Cardiac muscle cell (in vitro differentiated cells and primary cell): ENCODE measurements at regions not wholly inside any gene's neighbourhood (a gene's known extent, or its start where the extent isn't known, plus 50 kb on each side); places are given as distances from the start of the nearest gene placed in this dataset.

Experiments
- DNase-seq, 2 donors: peaks; one replicate each; pipeline versions ENCODE4 v3.0.0 to v3.0.0-alpha.2; 2010 to 2017; ENCODE audit warnings: low read depth in 1 of 2, low spot score in 1 of 2
- H3K27ac ChIP-seq: fragments of 200-600 bp; sonication (generic); 2 replicates; pipeline ENCODE4 v1.5.1; 2016
- H3K27me3 ChIP-seq: fragments of 200-600 bp; sonication (generic); 2 replicates; pipeline ENCODE4 v1.6.0; 2016; ENCODE audit warnings: control low read depth
- H3K36me3 ChIP-seq: fragments of 200-600 bp; sonication (generic); 2 replicates; pipeline ENCODE4 v1.5.1; 2016; ENCODE audit warnings: control low read depth
- H3K4me1 ChIP-seq: fragments of 200-600 bp; sonication (generic); 2 replicates; pipeline ENCODE4 v1.8.1; 2017; ENCODE audit warnings: low read depth, mild to moderate bottlenecking, mixed run types
- H3K4me3 ChIP-seq: fragments of 200-600 bp; sonication (generic); 2 replicates; pipeline ENCODE4 v1.5.1; 2016; ENCODE audit warnings: mild to moderate bottlenecking
- H3K9me3 ChIP-seq: fragments of 200-600 bp; sonication (generic); 2 replicates; pipeline ENCODE4 v1.5.1; 2017; ENCODE audit warnings: low read depth, mild to moderate bottlenecking, control low read depth
- TF ChIP-seq, protein P1 (sequence below): IDR thresholded peaks from 2 replicates; pipeline ENCODE4 v1.5.1; 2012; ENCODE audit warnings: low read depth, mild to moderate bottlenecking, low read length

DNA sequence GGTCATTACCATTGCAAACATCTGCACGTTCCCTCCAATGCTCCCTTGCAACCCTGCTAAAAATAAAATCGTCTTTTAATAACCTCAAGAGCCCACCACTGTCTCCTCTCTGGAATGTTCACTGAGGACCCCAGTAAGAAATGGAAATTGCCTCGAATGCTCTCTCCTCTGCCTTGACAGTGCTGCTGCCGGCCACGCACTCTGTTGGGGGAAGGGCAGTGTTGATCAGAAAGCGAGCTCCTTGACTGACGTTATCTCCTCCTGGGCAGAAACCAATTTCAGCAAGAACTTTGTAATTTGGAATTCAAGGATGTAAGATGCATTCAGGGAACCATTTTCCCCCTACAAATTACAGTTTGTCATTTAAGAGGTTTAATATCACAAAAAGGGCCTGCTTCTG is 718.5 kb downstream of the UQCRFS1 start:
- no peaks in the 10 kb centered on the region for H3K9me3 ChIP-seq
- H3K4me1 ChIP-seq = peaks cover 9% of the 10 kb centered on the region
- no peaks in the 10 kb centered on the region for H3K36me3 ChIP-seq
- TF ChIP-seq, protein P1, sequence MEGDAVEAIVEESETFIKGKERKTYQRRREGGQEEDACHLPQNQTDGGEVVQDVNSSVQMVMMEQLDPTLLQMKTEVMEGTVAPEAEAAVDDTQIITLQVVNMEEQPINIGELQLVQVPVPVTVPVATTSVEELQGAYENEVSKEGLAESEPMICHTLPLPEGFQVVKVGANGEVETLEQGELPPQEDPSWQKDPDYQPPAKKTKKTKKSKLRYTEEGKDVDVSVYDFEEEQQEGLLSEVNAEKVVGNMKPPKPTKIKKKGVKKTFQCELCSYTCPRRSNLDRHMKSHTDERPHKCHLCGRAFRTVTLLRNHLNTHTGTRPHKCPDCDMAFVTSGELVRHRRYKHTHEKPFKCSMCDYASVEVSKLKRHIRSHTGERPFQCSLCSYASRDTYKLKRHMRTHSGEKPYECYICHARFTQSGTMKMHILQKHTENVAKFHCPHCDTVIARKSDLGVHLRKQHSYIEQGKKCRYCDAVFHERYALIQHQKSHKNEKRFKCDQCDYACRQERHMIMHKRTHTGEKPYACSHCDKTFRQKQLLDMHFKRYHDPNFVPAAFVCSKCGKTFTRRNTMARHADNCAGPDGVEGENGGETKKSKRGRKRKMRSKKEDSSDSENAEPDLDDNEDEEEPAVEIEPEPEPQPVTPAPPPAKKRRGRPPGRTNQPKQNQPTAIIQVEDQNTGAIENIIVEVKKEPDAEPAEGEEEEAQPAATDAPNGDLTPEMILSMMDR = no peak
- no peak overlapping the region for H3K27ac ChIP-seq
- DNase-seq = no peak
- H3K4me3 ChIP-seq = no peak overlapping the region
- H3K27me3 ChIP-seq = no peaks in the 10 kb centered on the region

DNA sequence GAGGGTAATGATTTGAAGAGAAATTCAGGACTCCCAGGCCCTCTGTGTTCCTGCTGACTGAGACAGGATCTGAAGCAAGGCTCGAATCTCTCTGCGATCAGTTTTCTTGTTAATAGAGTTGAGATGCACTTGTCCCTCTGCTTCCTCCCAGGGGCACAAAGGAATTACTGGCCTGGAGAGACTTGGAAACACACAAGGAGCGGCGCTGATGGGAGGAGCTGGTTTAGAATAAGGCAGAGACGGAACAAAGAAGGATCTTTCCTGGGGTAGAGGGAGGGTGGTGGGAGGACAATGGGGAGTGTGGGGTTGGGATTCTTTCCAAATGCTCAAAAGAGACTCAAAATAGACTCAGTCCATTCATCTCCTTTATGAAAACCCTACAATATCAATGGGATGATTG is 719.1 kb downstream of the UQCRFS1 start:
- no peaks in the 10 kb centered on the region for H3K36me3 ChIP-seq

DNA sequence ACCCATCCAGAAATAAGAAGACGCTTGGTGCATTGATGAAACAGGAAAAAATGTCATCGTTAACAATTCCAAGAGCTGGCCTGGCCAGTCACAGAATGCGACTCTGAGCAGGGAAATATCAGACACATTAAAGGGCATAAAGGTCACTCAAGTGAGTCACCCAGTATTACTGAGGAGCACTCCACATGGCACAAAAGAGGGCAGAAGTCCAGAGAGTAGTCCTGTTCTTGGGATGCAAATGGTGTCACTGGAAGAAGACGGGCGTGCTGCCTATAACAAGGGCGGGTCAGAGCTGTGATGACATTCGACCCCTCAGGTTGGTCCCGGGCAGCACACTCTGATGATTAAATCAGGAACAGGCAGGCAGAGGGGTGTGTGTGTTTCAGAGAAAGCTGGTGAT is 720.3 kb downstream of the UQCRFS1 start:
- Histone ChIP-seq H3K27me3 (no peaks in the 10 kb centered on the region), H3K4me3 (no peak overlapping the region), H3K36me3 (no peaks in the 10 kb centered on the region), H3K9me3 (no peaks in the 10 kb centered on the region), H3K4me1 (peaks cover 9% of the 10 kb centered on the region), H3K27ac (no peak overlapping the region)
- no peak for DNase-seq
- TF ChIP-seq, protein P1 = no peak

More for the DNA sequence above, 719.1 kb downstream of the UQCRFS1 start:
- TF ChIP-seq, protein P1 = no peak
- no peaks in the 10 kb centered on the region for H3K27me3 ChIP-seq
- no peak overlapping the region for H3K27ac ChIP-seq
- no peak for DNase-seq
- no peak overlapping the region for H3K4me3 ChIP-seq
- H3K4me1 ChIP-seq = peaks cover 9% of the 10 kb centered on the region
- no peaks in the 10 kb centered on the region for H3K9me3 ChIP-seq

DNA sequence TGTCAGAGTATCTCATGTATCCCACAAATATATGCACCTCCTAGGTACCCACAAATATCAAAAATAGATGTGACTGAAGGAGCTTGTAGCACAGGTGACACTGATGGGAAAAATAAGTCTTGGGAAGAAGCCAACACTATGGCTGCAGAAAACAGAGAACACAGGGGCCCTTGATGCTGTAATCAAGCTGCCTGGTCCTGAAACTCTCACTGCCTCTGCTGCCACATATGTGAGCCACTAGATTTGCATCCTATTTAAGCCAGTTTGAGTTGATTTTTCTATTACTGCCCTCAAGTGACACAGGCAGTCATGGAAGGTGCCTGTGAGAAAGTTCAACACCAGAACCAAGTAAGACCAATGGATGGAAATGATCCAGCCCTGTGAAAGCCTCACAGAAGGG is 720.8 kb downstream of the UQCRFS1 start:
- peaks cover 9% of the 10 kb centered on the region for H3K4me1 ChIP-seq
- H3K27me3 ChIP-seq = no peaks in the 10 kb centered on the region
- no peaks in the 10 kb centered on the region for H3K9me3 ChIP-seq
- no peak overlapping the region for H3K4me3 ChIP-seq
- H3K36me3 ChIP-seq = no peaks in the 10 kb centered on the region
- H3K27ac ChIP-seq = no peak overlapping the region
- TF ChIP-seq, protein P1 = no peak
- DNase-seq = no peak

DNA sequence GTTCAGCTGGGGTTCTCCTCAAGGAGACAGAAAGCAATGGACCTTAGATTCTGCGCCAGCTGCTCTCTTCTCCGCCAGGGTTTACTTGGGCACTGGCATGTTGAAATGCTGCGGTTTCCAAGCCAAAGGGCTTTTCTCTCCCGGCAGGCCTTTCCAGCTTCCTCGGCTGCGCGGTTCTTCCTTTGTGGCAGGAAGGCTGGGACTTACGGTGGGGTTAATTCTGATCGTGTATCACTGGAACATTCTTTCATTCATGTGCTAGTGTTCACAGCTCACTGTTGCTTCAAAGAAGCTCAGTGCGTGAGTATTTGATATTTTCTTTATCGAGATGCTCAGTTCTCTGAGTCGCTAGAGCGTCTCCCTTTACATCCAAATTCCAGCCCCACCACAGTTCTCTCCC is 723.2 kb downstream of the UQCRFS1 start:
- DNase-seq = no peak
- Histone ChIP-seq H3K4me1 (peaks cover 9% of the 10 kb centered on the region), H3K27me3 (no peaks in the 10 kb centered on the region), H3K4me3 (no peak overlapping the region), H3K27ac (no peak overlapping the region), H3K36me3 (no peaks in the 10 kb centered on the region), H3K9me3 (no peaks in the 10 kb centered on the region)
- TF ChIP-seq, protein P1 = no peak

DNA sequence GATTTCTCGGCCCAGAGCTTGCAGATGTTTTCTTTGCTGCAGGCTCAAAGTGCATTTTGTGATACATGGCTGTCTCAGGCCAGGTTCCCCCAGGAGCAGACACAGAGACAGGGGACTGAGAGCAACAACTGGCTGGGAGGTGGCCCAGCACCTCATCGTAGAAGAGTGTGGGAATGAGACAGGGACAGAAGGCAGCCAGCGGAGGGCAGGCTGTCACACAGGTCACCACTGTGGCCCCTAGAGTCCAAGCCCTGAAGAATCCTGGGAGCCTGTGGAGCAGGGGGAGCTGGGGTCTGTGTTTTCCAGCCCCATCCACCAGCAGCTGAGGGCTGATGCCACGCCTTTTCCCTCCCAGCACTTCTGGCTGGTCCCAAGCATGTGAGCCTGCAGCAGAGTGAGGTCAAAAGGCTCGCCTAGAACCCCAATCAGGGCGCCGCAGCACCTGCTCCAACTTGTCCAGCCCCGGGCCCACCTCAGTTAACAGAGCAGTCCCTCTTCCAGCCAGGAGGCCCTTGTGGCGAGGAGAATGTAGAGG is 723.8 kb downstream of the UQCRFS1 start:
- H3K36me3 ChIP-seq = no peaks in the 10 kb centered on the region
- no peaks in the 10 kb centered on the region for H3K27me3 ChIP-seq
- H3K27ac ChIP-seq = no peak overlapping the region
- no peak for DNase-seq
- TF ChIP-seq, protein P1 = no peak
- peaks cover 4% of the 10 kb centered on the region for H3K4me1 ChIP-seq
- no peak overlapping the region for H3K4me3 ChIP-seq
- no peaks in the 10 kb centered on the region for H3K9me3 ChIP-seq
